ENCODE measurements at regions not wholly inside any gene's neighbourhood (a gene's known extent, or its start where the extent isn't known, plus 50 kb on each side); places are given as distances from the start of the nearest gene placed in this dataset.

GRCh38 chr9:108056084-108056804 lies 566.7 kb upstream of the KLF4 start:
- TF ChIP-seq CTCF (IDR thresholded peaks at IDR 0.05; ENCODE audit: insufficient read depth, low read depth, low read length) (no peak), EZH2 (IDR thresholded peaks at IDR 0.05; ENCODE audit: insufficient read depth, low read length) (no peak)

All from astrocyte (in vitro differentiated cells and primary cell).